Neural progenitor cell (in vitro differentiated cells): ENCODE measurements at regions not wholly inside any gene's neighbourhood (a gene's known extent, or its start where the extent isn't known, plus 50 kb on each side); places are given as distances from the start of the nearest gene placed in this dataset.
A peak's percentile ranks its signal among the peaks of the same experiment; 100 is the strongest.

Experiments
- DNase-seq: peaks from one replicate; pipeline ENCODE4 v3.0.0-alpha.2; 2016; ENCODE audit warnings: low spot score
- H2AFZ ChIP-seq: fragments of 200-600 bp; sonication (generic); replicated peaks from 2 replicates; pipeline ENCODE4 v1.6.1; 2016; ENCODE audit warnings: antibody characterized with exemption
- H3F3A ChIP-seq: fragments of 200-600 bp; sonication (generic); 2 replicates; pipeline ENCODE4 v1.6.1; 2016; ENCODE audit warnings: antibody characterized with exemption, low read depth
- H3K27ac ChIP-seq: fragments of 200-600 bp; sonication (generic); 2 replicates; pipeline ENCODE4 v1.5.1; 2016; ENCODE audit warnings: mild to moderate bottlenecking
- H3K27me3 ChIP-seq: fragments of 200-600 bp; sonication (generic); 2 replicates; pipeline ENCODE4 v1.6.1; 2016; ENCODE audit warnings: mild to moderate bottlenecking, moderate library complexity
- H3K36me3 ChIP-seq: fragments of 200-600 bp; sonication (generic); 2 replicates; pipeline ENCODE4 v1.5.1; 2016
- H3K4me1 ChIP-seq: fragments of 200-600 bp; sonication (generic); 2 replicates; pipeline ENCODE4 v1.6.1; 2016; ENCODE audit warnings: mixed run types
- H3K4me2 ChIP-seq: fragments of 200-600 bp; sonication (generic); 2 replicates; pipeline ENCODE4 v1.6.1; 2016
- H3K4me3 ChIP-seq: fragments of 200-600 bp; sonication (generic); 2 replicates; pipeline ENCODE4 v1.5.1; 2016
- H3K79me2 ChIP-seq: fragments of 200-600 bp; sonication (generic); 2 replicates; pipeline ENCODE4 v1.6.1; 2016; ENCODE audit warnings: low read depth
- H3K9ac ChIP-seq: fragments of 200-600 bp; sonication (generic); 2 replicates; pipeline ENCODE4 v1.6.1; 2016
- H3K9me3 ChIP-seq: fragments of 200-600 bp; sonication (generic); 2 replicates; pipeline ENCODE4 v1.5.1; 2016; ENCODE audit warnings: low read depth
- H4K20me1 ChIP-seq: fragments of 200-600 bp; sonication (generic); 2 replicates; pipeline ENCODE4 v1.6.1; 2016; ENCODE audit warnings: low read depth
- H3K27ac Mint-ChIP-seq: 3 replicates; pipeline ENCODE4 v1.8.0; 2021; ENCODE audit warnings: mixed read lengths
- H3K27me3 Mint-ChIP-seq: 2 replicates; pipeline ENCODE4 v1.8.0; 2022; ENCODE audit warnings: low read depth, mild to moderate bottlenecking, inconsistent platforms, moderate library complexity, mixed read lengths; ENCODE audit not compliant: insufficient read depth
- H3K36me3 Mint-ChIP-seq: 3 replicates; pipeline ENCODE4 v1.8.0; 2021; ENCODE audit warnings: mixed read lengths
- H3K4me1 Mint-ChIP-seq: 3 replicates; pipeline ENCODE4 v1.8.0; 2021; ENCODE audit warnings: mixed read lengths
- H3K4me3 Mint-ChIP-seq: 3 replicates; pipeline ENCODE4 v1.8.0; 2021; ENCODE audit warnings: mild to moderate bottlenecking, moderate library complexity, mixed read lengths
- H3K9me3 Mint-ChIP-seq: 3 replicates; pipeline ENCODE4 v1.8.0; 2020; ENCODE audit warnings: mixed read lengths
- CTCF ChIP-seq: fragments of 200-600 bp; sonication (generic); IDR thresholded peaks from 2 replicates; pipeline ENCODE4 v1.5.1; 2017; ENCODE audit warnings: antibody characterized with exemption, mild to moderate bottlenecking
- EZH2 ChIP-seq: fragments of 200-600 bp; sonication (generic); IDR thresholded peaks from 2 replicates; pipeline ENCODE4 v1.6.1; 2017; ENCODE audit warnings: antibody characterized with exemption, mild to moderate bottlenecking, moderate library complexity
- EZH2phosphoT487 ChIP-seq: fragments of 200-600 bp; sonication (generic); IDR thresholded peaks from 2 replicates; pipeline ENCODE4 v1.6.1; 2017; ENCODE audit warnings: antibody characterized with exemption

DNA sequence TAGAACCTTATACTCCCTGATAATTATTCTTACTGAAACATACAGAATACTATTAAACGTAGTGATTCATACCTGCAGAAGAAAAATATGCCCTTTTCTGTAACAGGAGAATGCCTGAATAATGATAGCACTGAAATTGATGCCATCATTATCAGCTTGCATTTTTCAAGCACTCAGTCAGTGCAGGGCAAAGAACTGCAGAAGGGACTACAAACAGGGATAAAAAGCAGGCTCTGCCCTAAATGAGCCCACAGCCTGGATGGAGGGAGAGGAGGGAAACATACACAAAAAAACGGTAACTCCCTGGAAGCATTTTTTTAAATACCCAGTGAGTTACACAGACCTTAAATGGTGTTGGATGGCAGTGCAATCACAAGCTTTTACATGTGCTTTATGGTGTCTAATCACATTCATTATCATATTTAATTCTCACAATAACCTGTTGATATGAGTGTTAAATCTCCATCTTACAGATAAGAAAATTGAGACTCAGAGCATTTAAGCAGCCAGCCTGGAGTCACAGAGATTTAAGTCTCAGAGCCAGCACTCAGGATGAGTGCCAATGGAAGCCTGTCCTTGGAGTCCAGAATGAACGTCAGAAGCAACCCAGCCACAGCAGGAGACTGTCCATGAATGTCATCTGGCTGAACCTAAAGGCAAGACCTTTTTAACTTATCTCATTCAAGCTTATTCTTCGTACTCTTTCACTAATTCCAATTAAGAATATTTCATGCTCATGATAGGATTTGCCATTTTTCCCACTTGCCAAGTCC is 139.3 kb upstream of the CTNNA2 start:
- Histone ChIP-seq H3K27ac (no peak overlapping the region), H3K27me3 (no peaks in the 10 kb centered on the region), H3K9me3 (no peaks in the 10 kb centered on the region), H3K9ac (no peak overlapping the region), H4K20me1 (no peaks in the 10 kb centered on the region), H3K79me2 (no peaks in the 10 kb centered on the region), H3K4me1 (peaks cover 12% of the 10 kb centered on the region), H3K4me2 (no peak overlapping the region), H3F3A (peaks cover 3% of the 10 kb centered on the region), H2AFZ (no peak overlapping the region), H3K4me3 (no peak overlapping the region), H3K36me3 (no peaks in the 10 kb centered on the region)
- H3K4me3 Mint-ChIP-seq, result no peak overlapping the region
- peak overlapping the region; percentile 3 for H3K27ac Mint-ChIP-seq
- no peak for DNase-seq
- peaks cover 52% of the 10 kb centered on the region for H3K4me1 Mint-ChIP-seq
- peaks cover 2% of the 10 kb centered on the region for H3K36me3 Mint-ChIP-seq
- peaks cover 5% of the 10 kb centered on the region for H3K9me3 Mint-ChIP-seq
- TF ChIP-seq EZH2 (no peak), EZH2phosphoT487 (no peak), CTCF (no peak)
- H3K27me3 Mint-ChIP-seq, result peaks cover 5% of the 10 kb centered on the region

GRCh38 chr2:79370976-79371538 is 141.8 kb upstream of the CTNNA2 start:
- H3K27me3 ChIP-seq, result no peaks in the 10 kb centered on the region
- H3F3A ChIP-seq, result peaks cover 3% of the 10 kb centered on the region
- no peak overlapping the region for H3K4me3 ChIP-seq
- H3K36me3 ChIP-seq, result no peaks in the 10 kb centered on the region
- peak; percentile 3 for DNase-seq
- Mint-ChIP-seq H3K4me1 (peaks cover 52% of the 10 kb centered on the region), H3K36me3 (peaks cover 2% of the 10 kb centered on the region), H3K27me3 (peaks cover 5% of the 10 kb centered on the region), H3K4me3 (peak overlapping the region; percentile 14), H3K27ac (peak overlapping the region; percentile 99), H3K9me3 (peaks cover 5% of the 10 kb centered on the region)
- H4K20me1 ChIP-seq, result no peaks in the 10 kb centered on the region
- no peaks in the 10 kb centered on the region for H3K79me2 ChIP-seq
- no peaks in the 10 kb centered on the region for H3K9me3 ChIP-seq
- H2AFZ ChIP-seq, result peak overlapping the region; percentile 18
- TF ChIP-seq EZH2phosphoT487 (no peak), CTCF (no peak), EZH2 (no peak)
- no peak overlapping the region for H3K27ac ChIP-seq
- peaks cover 12% of the 10 kb centered on the region for H3K4me1 ChIP-seq
- H3K4me2 ChIP-seq, result peak overlapping the region; percentile 35
- H3K9ac ChIP-seq, result no peak overlapping the region

DNA sequence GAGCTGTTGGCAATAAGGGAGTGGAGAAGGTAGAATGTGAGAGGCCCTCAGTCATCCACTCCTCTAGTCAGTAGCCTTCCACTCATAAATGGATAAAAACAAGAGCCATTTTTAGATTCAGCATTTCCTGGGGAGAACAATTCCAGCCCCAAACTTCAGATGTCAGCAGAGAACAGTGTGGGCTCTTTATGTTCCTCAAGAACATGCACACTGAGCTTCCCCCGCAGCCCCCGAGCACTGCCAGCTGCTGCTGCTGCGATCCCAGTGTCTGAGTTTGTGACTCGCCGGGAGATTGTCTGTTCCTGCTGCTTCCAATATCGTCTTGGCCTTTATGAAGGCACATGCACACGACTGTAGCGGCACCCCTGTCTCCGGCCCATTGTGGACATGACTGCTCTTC is 143.7 kb upstream of the CTNNA2 start:
- no peaks in the 10 kb centered on the region for H4K20me1 ChIP-seq
- peak; percentile 11 for DNase-seq
- Mint-ChIP-seq H3K4me1 (peaks cover 51% of the 10 kb centered on the region), H3K27ac (peak overlapping the region; percentile 94), H3K9me3 (peaks cover 5% of the 10 kb centered on the region), H3K27me3 (peaks cover 5% of the 10 kb centered on the region), H3K4me3 (no peak overlapping the region), H3K36me3 (peaks cover 2% of the 10 kb centered on the region)
- no peak overlapping the region for H3K9ac ChIP-seq
- H3K79me2 ChIP-seq, result no peaks in the 10 kb centered on the region
- H2AFZ ChIP-seq, result peak overlapping the region; percentile 24
- H3K4me2 ChIP-seq, result no peak overlapping the region
- H3K4me3 ChIP-seq, result no peak overlapping the region
- H3K27me3 ChIP-seq, result no peaks in the 10 kb centered on the region
- H3K36me3 ChIP-seq, result no peaks in the 10 kb centered on the region
- H3K9me3 ChIP-seq, result no peaks in the 10 kb centered on the region
- no peak for TF ChIP-seq CTCF
- TF ChIP-seq EZH2, result no peak
- TF ChIP-seq EZH2phosphoT487, result no peak
- peaks cover 3% of the 10 kb centered on the region for H3F3A ChIP-seq
- H3K27ac ChIP-seq, result no peak overlapping the region
- H3K4me1 ChIP-seq, result peaks cover 12% of the 10 kb centered on the region
